HG02678 (cell line): ENCODE measurements at regions not wholly inside any gene's neighbourhood (a gene's known extent, or its start where the extent isn't known, plus 50 kb on each side); places are given as distances from the start of the nearest gene placed in this dataset.

Source experiments
- ATAC-seq: cut with Tn5 transposase; IDR thresholded peaks from one replicate; pipeline ENCODE4 v1.9.1; 2021; ENCODE audit warnings: mild to moderate bottlenecking, moderate library complexity; ENCODE audit not compliant: unreplicated experiment

- ATAC-seq: peak; percentile 75
Measured at GRCh38 chr6:165732696-165733488, 69.9 kb upstream of the PDE10A start.

DNA sequence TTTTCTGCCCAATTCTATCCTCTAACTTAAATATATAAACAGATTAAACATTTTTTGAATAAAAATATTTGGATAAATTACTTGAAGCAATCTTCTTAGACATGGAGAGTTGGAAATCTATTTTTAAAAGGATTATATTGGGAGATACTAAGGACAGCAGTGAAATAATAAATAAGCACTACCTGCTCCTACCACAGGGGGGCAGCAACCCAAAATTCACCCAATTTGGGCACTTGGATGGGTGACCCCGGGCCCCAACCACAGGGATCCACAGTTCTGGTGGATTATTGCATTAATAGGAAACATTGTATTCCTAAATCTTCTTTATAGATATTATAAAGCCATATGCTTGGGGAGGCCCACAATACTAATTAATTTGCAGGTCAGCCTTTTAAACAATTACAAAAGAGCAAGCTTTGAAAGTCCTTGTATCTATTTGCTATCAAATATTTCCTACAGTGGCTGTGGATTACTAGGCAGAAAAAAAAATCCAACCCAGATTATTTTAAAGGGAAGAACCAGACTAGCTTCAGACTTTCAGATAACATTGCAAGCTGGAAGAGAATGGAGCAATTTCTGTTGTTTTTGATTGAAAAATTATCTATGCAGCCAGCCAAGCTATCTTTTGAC is 66.4 kb upstream of the PDE10A start:
- ATAC-seq: peak; percentile 56

DNA sequence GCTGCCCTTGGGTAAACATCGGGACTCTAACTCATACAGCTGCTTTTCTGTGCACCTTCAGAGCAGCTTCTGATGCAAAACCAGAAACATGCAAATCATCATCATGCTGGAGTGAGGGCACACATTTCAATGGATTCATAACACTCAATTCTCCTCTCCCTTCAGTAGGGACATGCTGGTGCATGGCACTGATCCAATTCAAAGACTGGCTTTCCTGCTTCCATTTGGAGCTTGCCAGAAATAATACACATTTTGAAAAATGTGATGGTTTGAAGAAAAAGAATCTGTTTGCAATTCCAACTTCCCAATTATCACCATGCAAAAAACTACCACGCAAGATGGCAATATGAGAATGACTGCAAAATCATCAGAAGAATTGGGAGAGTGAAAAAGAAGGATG is 65.2 kb upstream of the PDE10A start:
- ATAC-seq: no peak

- ATAC-seq: no peak
Measured at GRCh38 chr6:165726965-165727381, 63.9 kb upstream of the PDE10A start.

- no peak for ATAC-seq
Measured at GRCh38 chr6:165726290-165726875, 63.3 kb upstream of the PDE10A start.

- ATAC-seq: no peak
Measured at GRCh38 chr6:165725201-165725600, 62.2 kb upstream of the PDE10A start.

DNA sequence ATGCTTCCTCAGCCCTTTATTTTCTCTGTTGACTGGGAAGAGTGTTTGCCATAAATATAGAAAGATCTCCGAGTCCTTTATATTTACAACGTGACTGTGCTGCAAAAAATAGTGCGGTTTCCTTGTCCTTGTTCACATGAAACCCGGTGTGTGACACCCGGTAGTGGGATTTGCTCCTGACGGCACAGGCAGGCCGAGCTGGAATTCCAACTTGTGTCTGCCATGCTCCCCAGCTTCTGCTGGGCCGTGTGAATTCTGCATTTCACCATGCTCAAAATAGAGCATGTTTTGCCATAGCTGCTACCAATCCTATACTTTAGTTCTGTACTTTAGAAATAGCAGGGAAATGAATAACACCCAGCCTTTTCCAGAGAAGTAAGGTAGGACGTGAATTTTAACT is 60.3 kb upstream of the PDE10A start:
- ATAC-seq: no peak

DNA sequence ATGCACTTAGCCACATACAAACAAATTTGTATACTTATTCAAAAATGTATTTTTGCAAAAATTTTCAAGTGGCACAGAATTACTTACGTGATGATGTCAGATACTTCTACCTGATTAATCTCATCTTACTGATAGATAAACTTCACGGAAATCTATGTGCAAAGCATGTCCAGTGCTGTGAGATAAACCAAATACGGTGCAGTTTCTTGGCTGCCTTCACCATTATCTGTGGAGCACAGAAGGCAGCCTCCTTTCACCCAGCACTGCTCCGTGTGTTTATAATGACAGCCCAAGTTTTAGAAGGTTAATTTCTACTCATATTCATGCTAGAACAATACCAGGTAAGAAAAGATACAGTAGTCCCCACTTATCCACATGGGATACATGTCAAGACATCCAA is 59.0 kb upstream of the PDE10A start:
- no peak for ATAC-seq

- ATAC-seq: no peak
Measured at GRCh38 chr6:165721356-165721755, 58.3 kb upstream of the PDE10A start.

- ATAC-seq: no peak
Measured at GRCh38 chr6:165718491-165718891, 55.5 kb upstream of the PDE10A start.

DNA sequence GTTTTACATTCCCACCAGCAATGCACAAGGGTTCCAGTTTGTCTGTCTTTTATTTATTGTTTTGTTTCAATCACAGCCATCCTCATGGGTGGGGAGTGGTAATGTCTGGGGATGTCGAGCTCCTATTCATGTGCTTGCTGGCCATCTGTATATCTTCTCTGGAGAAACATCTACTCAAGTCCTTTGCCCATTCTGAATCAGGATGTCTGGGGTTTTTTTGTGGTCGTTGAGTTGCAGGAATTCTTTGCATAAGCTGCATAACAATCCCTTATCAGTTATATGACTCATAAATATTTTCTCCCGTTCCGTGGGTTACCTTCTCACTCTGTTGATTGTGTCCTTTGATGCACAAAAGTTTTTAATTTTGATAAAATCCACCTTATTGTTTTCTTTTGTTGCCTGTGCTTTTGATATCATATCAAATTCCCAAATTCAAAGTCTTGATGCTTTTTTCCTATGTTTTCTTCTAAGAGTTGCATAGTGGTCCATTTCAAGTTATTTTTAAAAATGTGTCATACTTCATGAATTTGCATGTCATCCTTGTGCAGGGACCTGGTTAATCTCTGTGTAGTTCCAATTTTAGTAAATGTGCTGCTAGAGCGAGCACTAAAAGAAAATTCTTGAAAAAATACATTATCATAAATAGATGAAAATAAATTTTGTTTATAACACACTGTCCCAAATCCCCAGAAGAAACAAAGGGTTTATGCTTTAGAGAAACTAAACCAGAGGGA is 54.9 kb upstream of the PDE10A start:
- ATAC-seq: no peak

DNA sequence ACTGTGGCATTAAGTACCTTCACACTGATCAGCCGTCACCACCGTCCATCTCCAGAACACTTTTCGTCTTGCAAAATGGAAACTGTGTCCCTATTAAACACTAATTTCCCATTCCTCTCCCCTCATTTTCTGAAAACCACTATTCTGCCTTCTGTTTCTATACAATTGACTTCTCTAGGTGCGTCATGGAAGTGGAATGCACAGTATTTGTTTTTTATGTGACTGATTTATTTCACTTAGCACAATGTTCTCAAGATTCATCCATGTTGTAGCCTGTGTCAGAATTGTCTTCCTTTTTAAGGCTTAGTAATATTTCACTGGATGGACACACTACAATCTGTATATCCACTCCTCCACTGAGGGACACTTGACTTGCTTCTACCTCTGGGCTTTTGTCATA is 53.8 kb upstream of the PDE10A start:
- ATAC-seq: no peak

GRCh38 chr6:165715428-165715827 is 52.4 kb upstream of the PDE10A start:
- no peak for ATAC-seq

DNA sequence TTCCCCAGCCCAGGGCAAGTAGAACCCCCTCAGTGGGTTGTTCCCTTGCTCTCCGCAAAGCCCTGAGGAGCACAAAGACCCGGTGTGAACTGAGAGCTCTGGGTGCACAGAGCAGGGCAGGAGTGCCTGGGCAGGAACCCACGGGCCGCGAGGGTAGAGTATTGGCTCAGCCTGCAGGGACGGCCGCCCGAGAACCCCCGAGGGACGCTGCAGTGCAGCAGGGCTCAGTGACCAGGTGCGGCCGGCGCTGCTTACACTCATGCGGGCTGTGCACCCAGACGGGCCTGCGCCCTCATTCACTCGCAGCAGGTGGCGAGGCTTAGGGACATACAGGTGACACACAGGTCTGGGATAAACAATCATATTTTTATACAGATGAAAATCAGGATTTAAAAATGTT is 51.9 kb upstream of the PDE10A start:
- ATAC-seq: no peak

- no peak for ATAC-seq
Measured at GRCh38 chr6:165713845-165714466, 50.9 kb upstream of the PDE10A start.
